Endothelial cell (in vitro differentiated cells): ENCODE measurements at regions not wholly inside any gene's neighbourhood (a gene's known extent, or its start where the extent isn't known, plus 50 kb on each side); places are given as distances from the start of the nearest gene placed in this dataset.

Experiments
- DNase-seq: peaks from one replicate; pipeline ENCODE4 v3.0.0; 2021; ENCODE audit warnings: low spot score
- H3K27ac Mint-ChIP-seq: one replicate; pipeline ENCODE4 v1.8.0; 2021; ENCODE audit warnings: mixed read lengths, inconsistent platforms; ENCODE audit not compliant: unreplicated experiment
- H3K27me3 Mint-ChIP-seq: one replicate; pipeline ENCODE4 v1.8.0; 2021; ENCODE audit warnings: mild to moderate bottlenecking, moderate library complexity, mixed read lengths, inconsistent platforms; ENCODE audit not compliant: unreplicated experiment
- H3K36me3 Mint-ChIP-seq: one replicate; pipeline ENCODE4 v1.8.0; 2021; ENCODE audit warnings: mild to moderate bottlenecking, low read depth, mixed read lengths, inconsistent platforms; ENCODE audit not compliant: unreplicated experiment
- H3K4me1 Mint-ChIP-seq: one replicate; pipeline ENCODE4 v1.8.0; 2021; ENCODE audit warnings: mild to moderate bottlenecking, mixed read lengths, inconsistent platforms; ENCODE audit not compliant: unreplicated experiment
- H3K4me3 Mint-ChIP-seq: one replicate; pipeline ENCODE4 v1.8.0; 2021; ENCODE audit warnings: mild to moderate bottlenecking, mixed read lengths, inconsistent platforms; ENCODE audit not compliant: unreplicated experiment
- H3K9me3 Mint-ChIP-seq: one replicate; pipeline ENCODE4 v1.8.0; 2021; ENCODE audit warnings: mixed read lengths, inconsistent platforms; ENCODE audit not compliant: unreplicated experiment
- CTCF ChIP-seq: fragments of 200-600 bp; sonication (generic); IDR thresholded peaks from one replicate; pipeline ENCODE4 v1.5.0; 2021; ENCODE audit warnings: antibody characterized with exemption; ENCODE audit not compliant: unreplicated experiment

DNA sequence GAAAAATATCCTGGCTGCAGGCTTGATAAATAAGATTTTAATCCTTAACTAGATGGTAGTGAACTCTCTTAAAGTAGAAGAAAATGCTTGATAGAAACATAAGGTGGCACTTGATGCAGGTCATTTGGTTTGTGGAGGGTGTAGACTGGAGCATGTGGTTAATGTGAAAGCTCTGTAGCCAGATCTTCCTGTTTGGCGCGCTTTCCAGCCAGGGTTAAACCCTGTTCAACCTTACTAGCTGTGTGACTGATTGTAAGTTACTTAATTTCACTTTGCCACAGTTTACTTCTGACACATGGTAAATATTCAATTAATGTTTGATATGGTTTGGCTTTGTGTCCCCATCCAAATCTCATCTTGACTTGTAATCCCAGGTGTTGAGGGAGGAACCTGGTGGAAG lies 394.0 kb downstream of the REEP3 start:
- H3K4me1 Mint-ChIP-seq: peaks cover 21% of the 10 kb centered on the region
- no peaks in the 10 kb centered on the region for H3K27me3 Mint-ChIP-seq
- no peak overlapping the region for H3K27ac Mint-ChIP-seq
- no peak for DNase-seq
- no peaks in the 10 kb centered on the region for H3K36me3 Mint-ChIP-seq
- TF ChIP-seq CTCF: no peak
- no peaks in the 10 kb centered on the region for H3K9me3 Mint-ChIP-seq
- no peak overlapping the region for H3K4me3 Mint-ChIP-seq

GRCh38 chr10:63917363-63917762 lies 396.2 kb downstream of the REEP3 start:
- DNase-seq: no peak
- Mint-ChIP-seq H3K4me1 (peaks cover 11% of the 10 kb centered on the region), H3K27ac (no peak overlapping the region), H3K9me3 (no peaks in the 10 kb centered on the region), H3K36me3 (no peaks in the 10 kb centered on the region), H3K27me3 (no peaks in the 10 kb centered on the region), H3K4me3 (no peak overlapping the region)
- TF ChIP-seq CTCF: no peak

GRCh38 chr10:63919575-63920279 lies 398.5 kb downstream of the REEP3 start:
- no peak overlapping the region for H3K27ac Mint-ChIP-seq
- no peak for TF ChIP-seq CTCF
- peaks cover 17% of the 10 kb centered on the region for H3K4me1 Mint-ChIP-seq
- H3K4me3 Mint-ChIP-seq: no peak overlapping the region
- H3K27me3 Mint-ChIP-seq: peaks cover 8% of the 10 kb centered on the region
- H3K9me3 Mint-ChIP-seq: no peaks in the 10 kb centered on the region
- H3K36me3 Mint-ChIP-seq: no peaks in the 10 kb centered on the region
- no peak for DNase-seq

DNA sequence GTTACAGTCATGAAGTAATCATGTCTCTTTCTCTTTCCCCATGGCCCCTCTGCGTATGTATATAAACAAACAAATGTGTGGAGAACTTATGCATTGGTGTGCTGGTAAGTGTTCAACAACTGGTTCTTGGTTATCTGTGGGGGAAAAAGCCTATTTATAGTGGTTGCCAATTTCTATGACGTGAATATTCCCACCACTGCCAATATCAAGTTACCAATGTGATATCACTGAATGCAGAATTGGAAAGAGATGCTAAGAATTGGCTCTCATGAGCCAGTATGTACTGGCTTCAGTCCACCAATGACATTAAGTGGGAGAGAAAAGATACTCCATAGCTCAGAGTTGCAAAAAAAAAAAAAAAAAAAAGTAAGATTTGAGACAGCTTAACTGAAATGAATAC lies 399.7 kb downstream of the REEP3 start:
- no peak for TF ChIP-seq CTCF
- peaks cover 17% of the 10 kb centered on the region for H3K4me1 Mint-ChIP-seq
- DNase-seq: no peak
- H3K9me3 Mint-ChIP-seq: no peaks in the 10 kb centered on the region
- no peak overlapping the region for H3K27ac Mint-ChIP-seq
- no peak overlapping the region for H3K4me3 Mint-ChIP-seq
- peaks cover 8% of the 10 kb centered on the region for H3K27me3 Mint-ChIP-seq
- H3K36me3 Mint-ChIP-seq: no peaks in the 10 kb centered on the region

DNA sequence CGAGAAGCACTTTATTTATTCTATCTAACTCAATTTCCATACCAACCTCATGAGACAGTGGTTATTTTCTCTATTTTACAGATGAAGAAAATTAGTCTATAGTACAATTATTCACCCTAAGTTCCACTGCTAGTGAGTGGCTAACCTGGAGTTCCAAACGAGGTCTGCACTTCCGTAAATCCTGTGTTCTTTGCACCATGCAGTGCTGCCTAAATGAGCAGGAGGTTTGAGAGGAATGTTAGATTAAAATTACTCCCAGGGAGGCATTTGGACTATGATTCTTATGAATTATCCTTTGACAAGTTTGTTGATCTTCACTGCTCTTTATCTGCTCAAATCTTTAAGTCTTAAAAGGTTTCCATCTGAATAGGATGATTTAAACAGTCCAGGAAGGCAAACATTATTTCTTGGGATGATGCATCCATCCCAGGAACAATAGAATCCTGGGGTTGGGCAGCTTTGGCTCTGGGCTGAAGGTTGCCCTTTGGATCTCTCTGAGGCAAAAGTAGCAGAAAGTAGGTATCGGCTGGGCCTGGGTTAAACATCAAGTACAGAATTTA lies 400.8 kb downstream of the REEP3 start:
- peaks cover 17% of the 10 kb centered on the region for H3K4me1 Mint-ChIP-seq
- H3K36me3 Mint-ChIP-seq: no peaks in the 10 kb centered on the region
- no peak overlapping the region for H3K4me3 Mint-ChIP-seq
- TF ChIP-seq CTCF: no peak
- no peaks in the 10 kb centered on the region for H3K9me3 Mint-ChIP-seq
- DNase-seq: no peak
- H3K27ac Mint-ChIP-seq: no peak overlapping the region
- peaks cover 8% of the 10 kb centered on the region for H3K27me3 Mint-ChIP-seq
